ENCODE measurements at regions not wholly inside any gene's neighbourhood (a gene's known extent, or its start where the extent isn't known, plus 50 kb on each side); places are given as distances from the start of the nearest gene placed in this dataset.

DNA sequence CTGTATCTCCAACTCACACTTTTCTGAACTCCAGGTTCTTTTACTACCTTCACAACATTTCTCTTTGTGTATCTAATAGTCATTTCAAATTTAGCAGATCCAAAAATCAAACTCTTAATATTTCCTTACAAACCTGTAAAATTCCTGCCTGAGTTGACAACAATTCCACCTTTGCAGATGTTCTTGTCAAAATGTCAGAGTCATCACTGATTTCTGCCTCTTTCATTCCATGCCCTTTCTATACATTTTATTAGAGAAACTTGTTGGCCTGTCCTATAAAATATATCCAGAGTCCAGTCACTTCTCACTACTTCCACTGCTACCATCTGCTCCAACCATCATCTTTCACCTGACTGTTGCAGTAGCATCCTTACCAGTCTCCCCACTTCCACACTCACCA, 119.7 kb downstream of the CAPZA3 start:
- no peaks in the 10 kb centered on the region for H3K36me3 Mint-ChIP-seq (ENCODE audit: insufficient read depth)
- peaks cover 3% of the 10 kb centered on the region for H3K27me3 Mint-ChIP-seq
- TF ChIP-seq, protein P1, sequence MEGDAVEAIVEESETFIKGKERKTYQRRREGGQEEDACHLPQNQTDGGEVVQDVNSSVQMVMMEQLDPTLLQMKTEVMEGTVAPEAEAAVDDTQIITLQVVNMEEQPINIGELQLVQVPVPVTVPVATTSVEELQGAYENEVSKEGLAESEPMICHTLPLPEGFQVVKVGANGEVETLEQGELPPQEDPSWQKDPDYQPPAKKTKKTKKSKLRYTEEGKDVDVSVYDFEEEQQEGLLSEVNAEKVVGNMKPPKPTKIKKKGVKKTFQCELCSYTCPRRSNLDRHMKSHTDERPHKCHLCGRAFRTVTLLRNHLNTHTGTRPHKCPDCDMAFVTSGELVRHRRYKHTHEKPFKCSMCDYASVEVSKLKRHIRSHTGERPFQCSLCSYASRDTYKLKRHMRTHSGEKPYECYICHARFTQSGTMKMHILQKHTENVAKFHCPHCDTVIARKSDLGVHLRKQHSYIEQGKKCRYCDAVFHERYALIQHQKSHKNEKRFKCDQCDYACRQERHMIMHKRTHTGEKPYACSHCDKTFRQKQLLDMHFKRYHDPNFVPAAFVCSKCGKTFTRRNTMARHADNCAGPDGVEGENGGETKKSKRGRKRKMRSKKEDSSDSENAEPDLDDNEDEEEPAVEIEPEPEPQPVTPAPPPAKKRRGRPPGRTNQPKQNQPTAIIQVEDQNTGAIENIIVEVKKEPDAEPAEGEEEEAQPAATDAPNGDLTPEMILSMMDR (IDR thresholded peaks at IDR 0.05; ENCODE audit: unreplicated experiment), result no peak
- no peak overlapping the region for H3K27ac Mint-ChIP-seq
- no peak overlapping the region for H3K4me3 Mint-ChIP-seq (ENCODE audit: low read depth)
- peaks cover 7% of the 10 kb centered on the region for H3K9me3 Mint-ChIP-seq (ENCODE audit: low read depth)
- DNase-seq (ENCODE audit: low spot score, unreplicated experiment), result no peak
- H3K4me1 Mint-ChIP-seq (ENCODE audit: low read depth), result peaks cover 2% of the 10 kb centered on the region

DNA sequence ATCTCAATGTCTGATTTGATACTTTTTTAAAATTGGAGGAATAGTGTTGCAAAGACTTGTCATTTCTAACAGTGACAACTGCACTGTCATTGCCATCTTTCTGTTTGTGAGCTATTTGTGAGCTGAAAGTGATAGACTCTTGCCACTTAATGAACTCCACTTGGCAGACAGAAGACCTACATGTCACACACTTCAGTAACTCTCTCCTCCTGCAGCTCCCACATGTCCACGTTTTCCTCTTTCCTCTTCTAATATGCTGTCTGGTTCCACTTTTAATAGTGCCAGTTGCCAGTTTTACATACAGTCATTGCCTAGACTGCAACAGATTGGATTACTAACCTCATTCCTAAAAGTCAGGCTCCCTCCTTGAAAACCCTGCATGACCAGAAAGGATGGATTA, 121.5 kb downstream of the CAPZA3 start:
- H3K27ac Mint-ChIP-seq, result no peak overlapping the region

DNA sequence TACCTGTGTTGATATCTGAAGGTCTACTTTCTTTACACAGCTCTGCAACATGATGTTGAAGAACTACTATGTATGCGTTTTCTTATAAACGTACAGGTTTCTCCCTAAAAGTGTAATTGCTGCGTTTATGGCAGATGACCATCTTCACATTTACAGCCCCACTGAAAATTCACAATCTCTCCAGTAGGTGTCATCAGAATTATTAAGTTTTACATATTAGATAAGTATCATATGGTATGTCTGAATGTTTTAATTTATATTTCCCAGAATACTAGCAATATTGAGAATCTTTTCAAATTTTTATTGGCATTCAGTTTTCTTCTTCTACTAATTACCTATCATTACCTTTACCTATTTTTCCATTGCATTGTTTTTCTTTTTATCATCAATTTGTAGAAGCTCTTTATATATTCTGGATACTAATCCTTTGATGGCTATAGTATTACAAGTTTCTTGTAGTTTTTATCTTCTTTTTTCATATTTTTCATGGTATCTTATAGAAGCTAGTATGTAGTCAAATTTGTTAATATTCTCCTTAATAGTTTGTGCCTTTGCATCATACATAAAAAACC, 123.5 kb downstream of the CAPZA3 start:
- DNase-seq (ENCODE audit: low spot score, unreplicated experiment), result no peak
- peaks cover 1% of the 10 kb centered on the region for H3K36me3 Mint-ChIP-seq (ENCODE audit: insufficient read depth)
- H3K4me1 Mint-ChIP-seq (ENCODE audit: low read depth), result peaks cover 2% of the 10 kb centered on the region
- H3K9me3 Mint-ChIP-seq (ENCODE audit: low read depth), result peaks cover 13% of the 10 kb centered on the region
- TF ChIP-seq, protein P1 (IDR thresholded peaks at IDR 0.05; ENCODE audit: unreplicated experiment), result peak; percentile 50
- no peak overlapping the region for H3K4me3 Mint-ChIP-seq (ENCODE audit: low read depth)
- no peak overlapping the region for H3K27ac Mint-ChIP-seq
- H3K27me3 Mint-ChIP-seq, result peaks cover 3% of the 10 kb centered on the region

More for the DNA sequence above, 121.5 kb downstream of the CAPZA3 start:
- Mint-ChIP-seq H3K36me3 (ENCODE audit: insufficient read depth) (peaks cover 1% of the 10 kb centered on the region), H3K4me3 (ENCODE audit: low read depth) (no peak overlapping the region), H3K27me3 (peaks cover 3% of the 10 kb centered on the region), H3K4me1 (ENCODE audit: low read depth) (peaks cover 2% of the 10 kb centered on the region), H3K9me3 (ENCODE audit: low read depth) (peaks cover 13% of the 10 kb centered on the region)
- no peak for DNase-seq (ENCODE audit: low spot score, unreplicated experiment)
- TF ChIP-seq, protein P1 (IDR thresholded peaks at IDR 0.05; ENCODE audit: unreplicated experiment), result no peak

DNA sequence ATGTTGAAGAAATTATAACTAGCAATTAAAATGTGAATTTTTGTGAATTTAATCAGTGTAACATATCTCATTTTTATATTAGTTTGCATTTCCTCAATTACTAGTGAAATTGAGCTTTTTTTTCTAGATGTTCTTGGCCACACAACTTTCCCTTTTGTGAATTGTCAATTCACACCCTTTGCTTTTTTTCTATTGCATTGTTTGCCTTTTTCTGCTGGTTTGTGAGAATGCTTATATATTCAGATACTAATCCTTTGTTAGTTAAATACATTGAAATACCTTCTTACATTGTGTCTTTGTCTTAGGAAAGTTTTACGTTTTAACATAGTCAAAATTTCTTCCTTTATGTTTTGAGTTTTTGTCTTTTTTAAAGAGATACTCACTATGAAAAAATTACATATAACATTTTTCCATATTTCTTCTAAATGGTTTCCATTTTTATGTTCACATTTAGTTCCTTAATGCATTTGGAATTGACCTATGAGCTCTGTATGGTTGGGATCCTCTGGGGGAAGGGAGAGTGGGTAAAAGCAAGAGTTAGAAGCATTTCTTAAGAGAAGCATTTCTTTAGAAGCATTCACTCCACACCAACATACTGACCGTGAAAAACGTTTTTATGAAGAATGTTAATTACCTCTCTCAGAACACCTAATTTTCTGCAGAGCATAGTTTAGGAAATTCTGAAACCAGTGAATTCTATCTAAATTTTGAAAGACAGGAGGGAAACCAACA, 126.0 kb downstream of the CAPZA3 start:
- H3K4me1 Mint-ChIP-seq (ENCODE audit: low read depth), result peaks cover 2% of the 10 kb centered on the region
- no peak for DNase-seq (ENCODE audit: low spot score, unreplicated experiment)
- no peak overlapping the region for H3K27ac Mint-ChIP-seq
- no peaks in the 10 kb centered on the region for H3K27me3 Mint-ChIP-seq
- H3K9me3 Mint-ChIP-seq (ENCODE audit: low read depth), result peaks cover 13% of the 10 kb centered on the region
- TF ChIP-seq, protein P1 (IDR thresholded peaks at IDR 0.05; ENCODE audit: unreplicated experiment), result no peak
- H3K4me3 Mint-ChIP-seq (ENCODE audit: low read depth), result no peak overlapping the region
- peaks cover 1% of the 10 kb centered on the region for H3K36me3 Mint-ChIP-seq (ENCODE audit: insufficient read depth)

DNA sequence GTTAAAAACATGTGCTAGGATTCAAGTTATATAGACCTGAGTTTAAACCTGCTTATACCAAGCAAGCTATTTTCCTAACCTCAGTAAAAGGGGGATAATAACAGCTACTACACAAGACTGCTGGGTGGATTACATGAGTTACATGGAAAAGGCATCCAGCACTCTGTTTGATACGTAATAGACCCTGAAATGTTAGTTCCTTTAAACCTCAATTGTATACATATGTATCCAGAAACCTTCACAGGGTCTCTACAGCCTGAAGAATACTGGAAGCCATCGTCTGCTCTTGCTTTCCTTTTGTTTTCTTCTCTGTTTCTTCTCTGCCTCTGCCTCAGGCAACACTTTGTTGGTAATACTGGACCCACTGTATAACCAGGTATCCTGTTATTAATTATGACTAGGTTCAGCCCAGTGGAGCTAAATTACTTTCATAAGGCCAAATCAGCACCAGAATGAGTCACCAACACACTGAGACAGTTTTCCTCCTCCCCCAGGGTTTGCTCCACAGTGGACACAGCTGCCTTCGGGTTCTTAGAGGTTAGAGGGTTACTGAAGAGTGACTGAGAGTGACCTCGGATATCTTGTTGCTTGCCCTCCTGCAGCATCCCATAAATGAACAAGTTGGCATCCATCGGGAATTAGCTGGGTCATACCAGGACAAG, 127.1 kb downstream of the CAPZA3 start:
- Mint-ChIP-seq H3K27ac (no peak overlapping the region), H3K36me3 (ENCODE audit: insufficient read depth) (peaks cover 1% of the 10 kb centered on the region), H3K27me3 (no peaks in the 10 kb centered on the region), H3K9me3 (ENCODE audit: low read depth) (peaks cover 13% of the 10 kb centered on the region), H3K4me3 (ENCODE audit: low read depth) (no peak overlapping the region), H3K4me1 (ENCODE audit: low read depth) (peaks cover 6% of the 10 kb centered on the region)
- no peak for DNase-seq (ENCODE audit: low spot score, unreplicated experiment)
- TF ChIP-seq, protein P1 (IDR thresholded peaks at IDR 0.05; ENCODE audit: unreplicated experiment), result no peak
